Left lung (tissue), 4 donors: ENCODE measurements at regions not wholly inside any gene's neighbourhood (a gene's known extent, or its start where the extent isn't known, plus 50 kb on each side); places are given as distances from the start of the nearest gene placed in this dataset.

Experiments
- ATAC-seq: fragments of 200-7000 bp; cut with Tn5 transposase; one replicate; pipeline ENCODE4 v1.9.1; 2020; ENCODE audit warnings: moderate library complexity
- DNase-seq, 4 donors: peaks; one replicate each; pipeline ENCODE4 v3.0.0-alpha.2; 2013 to 2020
- H3K27ac ChIP-seq, 2 donors: fragments of 200-600 bp; sonication (generic) in 1 of 2; one replicate each; pipeline versions ENCODE4 v1.5.0 to v1.8.0; 2020 to 2021
- H3K27me3 ChIP-seq, 2 donors: fragments of 200-600 bp; sonication (generic) in 1 of 2; one replicate each; pipeline versions ENCODE4 v1.5.0 to v1.8.0; 2020 to 2021
- H3K36me3 ChIP-seq, 2 donors: fragments of 200-600 bp; sonication (generic) in 1 of 2; one replicate each; pipeline versions ENCODE4 v1.5.0 to v1.8.0; 2020 to 2021
- H3K4me1 ChIP-seq, 2 donors: fragments of 200-600 bp; one replicate each; pipeline ENCODE4 v1.8.0; 2021
- H3K4me3 ChIP-seq, 2 donors: fragments of 200-600 bp; sonication (generic) in 1 of 2; one replicate each; pipeline versions ENCODE4 v1.5.0 to v1.8.0; 2020 to 2021; ENCODE audit warnings: mild to moderate bottlenecking in 1 of 2
- H3K9me3 ChIP-seq, 2 donors: fragments of 200-600 bp; sonication (generic) in 1 of 2; one replicate each; pipeline versions ENCODE4 v1.5.0 to v1.8.0; 2020 to 2021
- CTCF ChIP-seq, 2 donors: fragments of 200-600 bp; sonication (generic) in 1 of 2; IDR thresholded peaks; one replicate each; pipeline versions ENCODE4 v1.5.0 to v1.8.0; 2021; ENCODE audit warnings: antibody characterized with exemption in 2 of 2
- intact Hi-C, 2 donors: fragments of 100-400 bp; cut with DNase I; formaldehyde crosslinking; loops; one replicate each; pipeline versions ENCODE4 v1.11.2 to v1.14.2; 2022
- donor health status: DM: no; HTN: yes; CAD: no.
- donor health status: DM: no; HTN: no; CAD: no.

GRCh38 chr9:87180361-87180760 is 233.1 kb upstream of the GAS1 start:
- TF ChIP-seq CTCF (IDR thresholded peaks at IDR 0.05) = no peak
- intact Hi-C loops = no loop called here
- no peaks in the 10 kb centered on the region for H3K27me3 ChIP-seq
- H3K4me3 ChIP-seq = no peak overlapping the region
- no peaks in the 10 kb centered on the region for H3K36me3 ChIP-seq
- ATAC-seq (no peak), DNase-seq (peak in 1 of 4 donors; percentile 30)
- peaks cover 0 to 5% of the 10 kb centered on the region in 2 donors for H3K9me3 ChIP-seq
- H3K27ac ChIP-seq = no peak overlapping the region
- no peaks in the 10 kb centered on the region for H3K4me1 ChIP-seq

- Histone ChIP-seq H3K27me3 (no peaks in the 10 kb centered on the region), H3K27ac (no peak overlapping the region), H3K9me3 (peaks cover 0 to 5% of the 10 kb centered on the region in 2 donors), H3K4me1 (no peaks in the 10 kb centered on the region), H3K36me3 (no peaks in the 10 kb centered on the region), H3K4me3 (no peak overlapping the region)
- intact Hi-C loops = no loop called here
- DNase-seq = no peak
- no peak for TF ChIP-seq CTCF (IDR thresholded peaks at IDR 0.05)
- ATAC-seq = no peak
Observed at GRCh38 chr9:87180841-87181240, 233.5 kb upstream of the GAS1 start.

GRCh38 chr9:87181670-87182069 is 234.4 kb upstream of the GAS1 start:
- Histone ChIP-seq H3K9me3 (peaks cover 0 to 5% of the 10 kb centered on the region in 2 donors), H3K4me1 (no peaks in the 10 kb centered on the region), H3K27ac (no peak overlapping the region), H3K36me3 (no peaks in the 10 kb centered on the region), H3K27me3 (no peaks in the 10 kb centered on the region), H3K4me3 (no peak overlapping the region)
- no peak for TF ChIP-seq CTCF (IDR thresholded peaks at IDR 0.05)
- no peak for DNase-seq
- ATAC-seq = no peak
- intact Hi-C loops = no loop called here

GRCh38 chr9:87184956-87185642 is 237.8 kb upstream of the GAS1 start:
- no peaks in the 10 kb centered on the region for H3K36me3 ChIP-seq
- no peak for TF ChIP-seq CTCF (IDR thresholded peaks at IDR 0.05)
- H3K4me3 ChIP-seq = no peak overlapping the region
- intact Hi-C loops = no loop called here
- H3K27me3 ChIP-seq = no peaks in the 10 kb centered on the region
- no peak overlapping the region for H3K27ac ChIP-seq
- no peaks in the 10 kb centered on the region for H3K4me1 ChIP-seq
- peaks cover 0 to 5% of the 10 kb centered on the region in 2 donors for H3K9me3 ChIP-seq
- ATAC-seq = no peak
- DNase-seq = no peak

- Histone ChIP-seq H3K4me1 (no peaks in the 10 kb centered on the region), H3K9me3 (peaks cover 0 to 4% of the 10 kb centered on the region in 2 donors), H3K27ac (no peak overlapping the region), H3K36me3 (no peaks in the 10 kb centered on the region), H3K27me3 (no peaks in the 10 kb centered on the region), H3K4me3 (no peak overlapping the region)
- ATAC-seq (no peak), DNase-seq (no peak)
- intact Hi-C loops = no loop called here
- TF ChIP-seq CTCF (IDR thresholded peaks at IDR 0.05) = no peak
Observed at GRCh38 chr9:87187656-87188055, 240.3 kb upstream of the GAS1 start.
